Skeletal muscle satellite cell (primary cell): ENCODE measurements at regions not wholly inside any gene's neighbourhood (a gene's known extent, or its start where the extent isn't known, plus 50 kb on each side); places are given as distances from the start of the nearest gene placed in this dataset.
"Not testable (repeated sequence)": the region's sequence is repeated elsewhere in the genome, so short reads cannot be mapped to it uniquely, and the experiment has no call there.

Experiments used
- H3K27me3 ChIP-seq: 2 replicates; pipeline ENCODE4 v1.7.0; 2013; ENCODE audit warnings: low read length; ENCODE audit not compliant: control insufficient read depth, insufficient read depth
- H3K36me3 ChIP-seq: 2 replicates; pipeline ENCODE4 v1.7.0; 2013; ENCODE audit warnings: mild to moderate bottlenecking, control low read depth, low read length; ENCODE audit not compliant: insufficient read depth
- H3K4me1 ChIP-seq: 2 replicates; pipeline ENCODE4 v1.7.0; 2013; ENCODE audit warnings: low read length; ENCODE audit not compliant: control insufficient read depth, insufficient read depth
- H3K4me2 ChIP-seq: 2 replicates; pipeline ENCODE4 v1.7.0; 2013; ENCODE audit warnings: mild to moderate bottlenecking, low read length
- H3K4me3 ChIP-seq: 2 replicates; pipeline ENCODE4 v1.7.0; 2013; ENCODE audit warnings: low read length
- H3K9ac ChIP-seq: 2 replicates; pipeline ENCODE4 v1.7.0; 2013; ENCODE audit warnings: mild to moderate bottlenecking, low read depth, low read length, moderate library complexity
- H3K9me3 ChIP-seq: replicated peaks from 2 replicates; pipeline ENCODE4 v1.7.0; 2013; ENCODE audit warnings: mild to moderate bottlenecking, control low read depth, low read length

- Histone ChIP-seq H3K27me3 (no peaks in the 10 kb centered on the region), H3K4me1 (no peaks in the 10 kb centered on the region), H3K9ac (no peak overlapping the region), H3K4me2 (no peak overlapping the region), H3K9me3 (no peaks in the 10 kb centered on the region), H3K36me3 (no peaks in the 10 kb centered on the region), H3K4me3 (no peak overlapping the region)
Observed at GRCh38 chrX:96094616-96095015, 590.0 kb upstream of the DIAPH2 start.

DNA sequence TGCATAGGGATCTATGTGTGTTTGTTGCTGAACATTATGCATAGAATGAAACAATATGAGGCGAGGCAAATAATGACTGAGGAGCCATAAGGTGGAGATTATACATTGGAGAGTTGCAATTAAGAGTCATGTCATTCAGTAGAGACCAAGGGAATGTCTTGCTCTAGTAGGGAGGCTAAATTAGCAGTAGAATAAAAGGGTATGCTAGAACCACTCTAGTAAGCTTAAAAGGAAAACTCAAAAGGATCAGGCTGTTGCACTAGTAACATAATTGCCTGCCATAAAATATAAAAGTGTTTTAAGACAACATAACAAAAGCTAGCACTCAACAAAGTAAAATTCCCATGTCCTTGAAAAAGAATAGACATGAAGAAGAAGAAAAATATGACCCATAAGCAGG lies 586.2 kb upstream of the DIAPH2 start:
- Histone ChIP-seq H3K27me3 (no peaks in the 10 kb centered on the region), H3K4me1 (no peaks in the 10 kb centered on the region), H3K4me3 (no peak overlapping the region), H3K4me2 (no peak overlapping the region), H3K9me3 (no peaks in the 10 kb centered on the region), H3K9ac (no peak overlapping the region), H3K36me3 (no peaks in the 10 kb centered on the region)

DNA sequence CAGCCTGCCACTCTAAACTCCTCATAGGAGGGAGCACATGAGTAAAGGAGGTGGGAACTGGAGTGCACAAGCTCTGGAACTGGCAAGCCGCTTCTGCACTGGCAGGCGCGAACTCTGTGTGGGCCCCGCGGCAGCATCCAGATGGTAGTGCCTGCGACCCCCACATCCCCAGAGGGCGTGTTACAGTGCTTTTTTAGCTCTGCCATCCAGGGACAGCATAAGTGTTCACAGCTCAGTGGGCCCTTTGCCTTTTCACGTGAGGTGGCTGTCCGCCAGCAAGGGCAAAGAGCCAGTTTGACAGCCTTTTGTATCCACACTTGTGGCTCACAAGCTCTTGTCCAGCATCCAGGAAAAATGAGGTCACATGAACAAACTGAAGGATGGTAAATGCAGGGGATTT lies 581.6 kb upstream of the DIAPH2 start:
- no peaks in the 10 kb centered on the region for H3K9me3 ChIP-seq
- H3K4me1 ChIP-seq = no peaks in the 10 kb centered on the region
- H3K4me3 ChIP-seq = no peak overlapping the region
- no peak overlapping the region for H3K4me2 ChIP-seq
- no peaks in the 10 kb centered on the region for H3K27me3 ChIP-seq
- H3K36me3 ChIP-seq = no peaks in the 10 kb centered on the region
- no peak overlapping the region for H3K9ac ChIP-seq

GRCh38 chrX:96112689-96113088 lies 572.0 kb upstream of the DIAPH2 start:
- no peak overlapping the region for H3K4me3 ChIP-seq
- H3K9ac ChIP-seq = no peak overlapping the region
- no peaks in the 10 kb centered on the region for H3K27me3 ChIP-seq
- H3K9me3 ChIP-seq = no peaks in the 10 kb centered on the region
- H3K4me2 ChIP-seq = no peak overlapping the region
- H3K4me1 ChIP-seq = no peaks in the 10 kb centered on the region
- no peaks in the 10 kb centered on the region for H3K36me3 ChIP-seq

GRCh38 chrX:96126182-96126581 lies 558.5 kb upstream of the DIAPH2 start:
- Histone ChIP-seq H3K4me1 (no peaks in the 10 kb centered on the region), H3K27me3 (no peaks in the 10 kb centered on the region), H3K4me2 (no peak overlapping the region), H3K36me3 (no peaks in the 10 kb centered on the region), H3K9me3 (no peaks in the 10 kb centered on the region), H3K4me3 (no peak overlapping the region), H3K9ac (no peak overlapping the region)

DNA sequence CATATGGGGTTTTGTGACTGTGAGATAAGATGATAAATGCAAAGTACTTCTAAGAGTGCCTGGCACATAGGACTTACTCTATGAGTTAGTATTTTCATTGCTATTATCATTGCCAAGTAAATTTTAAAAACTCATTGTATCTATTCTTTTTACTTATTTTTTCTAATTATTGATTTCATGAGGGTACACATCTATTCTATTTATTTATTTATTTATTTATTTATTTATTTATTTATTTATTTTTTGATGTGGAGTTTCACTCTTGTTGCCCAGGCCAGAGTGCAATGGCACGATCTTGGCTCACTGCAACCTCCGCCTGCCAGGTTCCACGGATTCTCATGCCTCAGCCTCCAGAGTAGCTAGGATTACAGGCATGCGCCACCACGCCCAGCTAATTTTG lies 556.6 kb upstream of the DIAPH2 start:
- H3K36me3 ChIP-seq, H3K27me3 ChIP-seq, H3K4me3 ChIP-seq, H3K4me1 ChIP-seq, H3K4me2 ChIP-seq, H3K9me3 ChIP-seq, H3K9ac ChIP-seq: not testable (repeated sequence)

- Histone ChIP-seq H3K36me3 (no peaks in the 10 kb centered on the region), H3K4me3 (no peak overlapping the region), H3K4me2 (no peak overlapping the region), H3K4me1 (no peaks in the 10 kb centered on the region), H3K27me3 (no peaks in the 10 kb centered on the region), H3K9me3 (no peaks in the 10 kb centered on the region), H3K9ac (no peak overlapping the region)
Observed at GRCh38 chrX:96140796-96141195, 543.8 kb upstream of the DIAPH2 start.

- Histone ChIP-seq H3K4me2 (no peak overlapping the region), H3K36me3 (no peaks in the 10 kb centered on the region), H3K4me3 (no peak overlapping the region), H3K4me1 (no peaks in the 10 kb centered on the region), H3K27me3 (no peaks in the 10 kb centered on the region), H3K9me3 (no peaks in the 10 kb centered on the region), H3K9ac (no peak overlapping the region)
Observed at GRCh38 chrX:96147681-96148080, 537.0 kb upstream of the DIAPH2 start.

DNA sequence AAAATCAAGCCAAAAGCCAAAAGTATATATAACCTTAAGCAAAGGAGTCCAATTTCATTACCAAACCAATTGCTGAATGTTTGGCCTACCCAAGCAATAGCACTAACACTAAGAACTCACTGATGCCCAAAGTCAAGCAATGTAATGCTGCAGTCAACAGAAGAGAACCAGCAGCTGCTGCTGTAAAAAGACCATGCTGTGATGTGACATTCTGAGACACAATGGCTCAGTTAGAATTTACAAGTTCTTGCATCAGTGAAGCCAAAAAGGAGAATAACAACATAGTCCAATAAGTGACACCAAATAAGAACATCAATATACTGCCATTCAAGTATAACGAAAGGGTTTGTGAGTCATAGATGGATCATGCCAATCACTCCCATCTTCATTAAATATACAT lies 514.0 kb upstream of the DIAPH2 start:
- H3K9ac ChIP-seq = no peak overlapping the region
- H3K36me3 ChIP-seq = no peaks in the 10 kb centered on the region
- no peak overlapping the region for H3K4me3 ChIP-seq

GRCh38 chrX:96176921-96177320 lies 507.7 kb upstream of the DIAPH2 start:
- Histone ChIP-seq H3K4me2 (no peak overlapping the region), H3K27me3 (peaks cover 4% of the 10 kb centered on the region), H3K9ac (no peak overlapping the region), H3K9me3 (no peaks in the 10 kb centered on the region), H3K4me3 (no peak overlapping the region), H3K4me1 (no peaks in the 10 kb centered on the region), H3K36me3 (no peaks in the 10 kb centered on the region)

More for the DNA sequence above, 514.0 kb upstream of the DIAPH2 start:
- H3K9me3 ChIP-seq = no peaks in the 10 kb centered on the region
- peaks cover 9% of the 10 kb centered on the region for H3K27me3 ChIP-seq
- H3K4me2 ChIP-seq = no peak overlapping the region
- no peaks in the 10 kb centered on the region for H3K4me1 ChIP-seq

- Histone ChIP-seq H3K4me1 (no peaks in the 10 kb centered on the region), H3K9ac (no peak overlapping the region), H3K4me3 (no peak overlapping the region), H3K36me3 (no peaks in the 10 kb centered on the region), H3K9me3 (no peaks in the 10 kb centered on the region), H3K4me2 (no peak overlapping the region), H3K27me3 (peaks cover 6% of the 10 kb centered on the region)
Observed at GRCh38 chrX:96181605-96182004, 503.0 kb upstream of the DIAPH2 start.

- no peaks in the 10 kb centered on the region for H3K9me3 ChIP-seq
- no peaks in the 10 kb centered on the region for H3K4me1 ChIP-seq
- no peaks in the 10 kb centered on the region for H3K36me3 ChIP-seq
- H3K27me3 ChIP-seq = peaks cover 6% of the 10 kb centered on the region
- H3K4me3 ChIP-seq = no peak overlapping the region
- no peak overlapping the region for H3K9ac ChIP-seq
- no peak overlapping the region for H3K4me2 ChIP-seq
Observed at GRCh38 chrX:96182366-96182765, 502.3 kb upstream of the DIAPH2 start.
